HG02623 (cell line): ENCODE measurements at regions not wholly inside any gene's neighbourhood (a gene's known extent, or its start where the extent isn't known, plus 50 kb on each side); places are given as distances from the start of the nearest gene placed in this dataset.
"Not testable (repeated sequence)": the region's sequence is repeated elsewhere in the genome, so short reads cannot be mapped to it uniquely, and the experiment has no call there.

Experiments used
- ATAC-seq: cut with Tn5 transposase; IDR thresholded peaks from one replicate; pipeline ENCODE4 v1.9.1; 2021; ENCODE audit warnings: moderate library complexity; ENCODE audit not compliant: unreplicated experiment

DNA sequence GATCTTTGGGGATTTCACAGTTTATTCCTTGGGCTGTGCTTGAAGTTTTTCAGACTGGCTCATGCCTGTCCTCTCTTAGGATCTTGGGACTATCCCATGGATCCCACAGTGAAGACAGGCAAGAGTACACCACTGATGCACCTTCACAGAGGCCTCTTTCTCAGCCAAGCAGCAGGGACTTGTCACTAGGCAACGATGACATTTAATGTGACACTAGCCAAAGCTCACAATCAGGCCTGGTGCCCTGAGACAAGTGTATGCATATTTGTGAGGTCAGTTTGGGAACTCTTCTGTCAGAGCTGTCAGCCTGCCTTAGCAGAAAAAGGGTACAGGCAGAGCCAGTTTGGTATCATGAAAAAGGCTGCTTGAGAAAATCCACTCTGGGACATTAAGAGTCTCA is 68.7 kb downstream of the RBMY1F start:
- ATAC-seq = not testable (repeated sequence)

DNA sequence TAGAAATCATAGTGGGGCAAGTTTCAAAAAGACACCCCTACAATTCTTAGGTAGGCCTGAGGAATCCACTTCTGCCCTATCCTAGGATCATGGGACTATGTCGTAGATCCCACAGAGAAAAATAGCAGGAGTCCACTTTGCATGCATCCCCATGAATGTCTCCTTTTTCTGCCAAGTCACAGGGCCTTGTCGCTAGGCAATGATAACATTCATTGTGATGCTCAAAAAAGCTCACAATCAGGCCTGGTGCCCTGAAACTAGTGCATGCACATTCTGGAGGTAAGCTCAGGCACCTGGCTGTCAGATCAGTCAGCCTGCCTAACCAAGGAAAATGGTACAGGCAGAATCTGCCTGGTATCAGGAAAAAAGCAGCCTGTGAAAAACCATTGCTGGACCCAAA is 74.6 kb downstream of the RBMY1F start:
- not testable (repeated sequence) for ATAC-seq

- ATAC-seq = not testable (repeated sequence)
Observed at GRCh38 chrY:22101547-22101946, 81.2 kb downstream of the RBMY1F start.

DNA sequence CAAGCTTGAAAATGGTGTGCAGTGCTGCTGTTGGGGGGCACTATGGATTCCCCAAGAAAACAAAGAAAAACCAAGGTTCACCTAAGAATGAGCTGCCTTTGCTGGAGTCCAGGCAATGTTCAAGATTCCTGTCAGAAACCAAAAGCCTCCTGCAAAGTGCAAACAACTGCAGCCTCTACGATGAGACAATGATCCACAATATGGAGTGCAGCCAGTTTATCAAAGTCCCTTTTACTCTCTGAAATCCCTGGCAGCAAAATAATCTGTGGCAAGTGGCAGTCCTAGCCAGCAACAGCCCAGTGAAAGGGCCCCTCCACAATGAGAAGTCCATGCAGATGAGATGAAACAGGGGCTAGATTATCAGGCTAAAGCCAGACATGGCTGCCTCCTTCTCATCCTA is 85.4 kb downstream of the RBMY1F start:
- ATAC-seq = not testable (repeated sequence)

DNA sequence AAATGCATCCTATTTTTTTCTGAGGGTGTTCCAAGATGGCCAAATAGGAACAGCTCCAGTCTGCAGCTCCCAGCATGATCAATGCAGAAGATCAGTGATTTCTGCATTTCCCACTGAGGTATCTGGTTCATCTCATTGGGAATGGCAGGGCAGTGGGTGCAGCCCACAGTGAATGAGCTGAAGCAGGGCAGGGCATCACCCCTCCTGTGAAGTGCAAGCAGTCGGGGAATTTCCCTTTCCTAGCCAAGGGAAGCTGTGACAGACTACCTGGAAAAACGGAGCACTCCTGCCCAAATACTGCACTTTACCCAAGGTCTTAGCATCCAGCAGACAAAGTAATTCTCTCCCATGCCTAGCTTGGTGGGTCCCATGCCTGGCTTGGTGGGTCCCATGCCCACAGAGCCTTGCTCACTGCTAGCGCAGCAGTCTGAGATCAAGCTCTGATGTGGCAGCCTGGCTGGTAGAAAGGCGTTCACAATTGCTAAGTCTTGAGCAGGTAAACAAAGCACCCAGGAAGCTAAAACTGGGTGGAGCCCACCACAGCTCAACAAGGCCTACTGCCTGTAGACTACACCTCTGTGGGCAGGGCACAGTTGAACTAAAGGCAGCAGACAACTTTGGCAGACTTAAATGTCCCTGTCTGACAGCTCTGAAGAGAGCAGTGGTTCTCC is 96.6 kb downstream of the RBMY1F start:
- not testable (repeated sequence) for ATAC-seq

- ATAC-seq = not testable (repeated sequence)
Observed at GRCh38 chrY:22072270-22072669, 110.5 kb downstream of the RBMY1F start.

DNA sequence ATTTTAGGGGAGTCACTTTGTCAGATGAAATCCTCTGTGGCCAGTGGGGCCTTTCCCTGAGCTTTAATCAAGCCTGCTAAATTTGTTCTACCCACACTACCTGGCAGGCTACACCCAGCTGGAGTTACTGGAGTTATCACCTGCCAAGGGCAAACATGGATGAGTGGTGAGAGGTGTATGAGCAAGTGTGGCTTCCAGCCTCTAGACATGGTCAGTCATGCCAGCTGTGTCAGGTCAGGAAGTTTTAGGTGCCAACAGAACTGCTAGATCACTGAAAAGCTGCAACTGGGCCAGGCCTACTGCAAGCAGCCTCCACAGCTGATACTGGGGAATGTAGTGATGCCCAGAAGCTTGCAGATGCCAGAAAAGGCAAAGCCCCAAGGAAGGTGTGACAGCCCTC is 122.6 kb downstream of the RBMY1F start:
- not testable (repeated sequence) for ATAC-seq

DNA sequence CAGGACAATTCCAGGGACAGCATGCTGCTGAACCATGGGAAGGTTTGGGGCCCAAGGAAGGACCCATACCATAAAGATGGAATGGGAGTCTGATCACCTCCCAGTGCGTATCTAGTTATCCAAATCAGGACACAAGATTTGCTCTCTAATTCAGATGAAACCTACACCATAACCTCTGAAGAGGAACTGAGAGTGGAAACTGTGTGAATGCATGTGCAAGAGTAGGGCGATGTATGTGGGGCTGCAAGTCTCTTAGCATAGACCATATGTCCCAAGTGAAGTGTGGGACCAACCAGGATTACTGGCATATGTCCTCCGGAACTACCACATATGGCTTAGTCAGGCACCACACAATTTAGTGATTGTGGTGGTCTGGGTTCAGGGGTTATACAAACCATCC is 95.2 kb upstream of the RBMY1E start:
- ATAC-seq = not testable (repeated sequence)

DNA sequence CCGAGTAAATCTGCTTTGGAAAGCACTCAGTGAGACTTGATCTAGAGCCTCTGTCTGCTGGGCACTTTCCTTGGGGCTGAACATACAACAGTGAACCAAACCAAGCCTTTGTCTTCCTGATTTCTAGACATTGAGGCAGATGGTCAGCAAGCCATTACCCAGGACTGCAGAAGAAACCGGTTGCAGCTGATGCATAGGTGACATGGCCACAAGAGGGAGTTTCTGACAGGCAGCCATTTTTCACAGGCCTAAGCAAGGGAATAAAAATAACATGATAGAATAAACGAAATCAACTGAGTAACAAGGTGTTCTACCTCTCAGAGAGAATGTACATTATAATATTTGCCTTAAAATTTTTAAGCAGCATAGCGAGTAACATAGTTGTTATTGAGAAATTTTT is 83.3 kb upstream of the RBMY1E start:
- not testable (repeated sequence) for ATAC-seq

GRCh38 chrY:21987222-21987621 is 69.4 kb upstream of the RBMY1E start:
- ATAC-seq = peak; percentile 73

- ATAC-seq = not testable (repeated sequence)
Observed at GRCh38 chrY:21980937-21981336, 63.1 kb upstream of the RBMY1E start.

- not testable (repeated sequence) for ATAC-seq
Observed at GRCh38 chrY:21980348-21980747, 62.5 kb upstream of the RBMY1E start.

GRCh38 chrY:21979106-21979505 is 61.3 kb upstream of the RBMY1E start:
- ATAC-seq = not testable (repeated sequence)

- ATAC-seq = not testable (repeated sequence)
Observed at GRCh38 chrY:21978204-21978603, 60.4 kb upstream of the RBMY1E start.
